Gastrocnemius medialis (tissue), 4 donors: ENCODE measurements at regions not wholly inside any gene's neighbourhood (a gene's known extent, or its start where the extent isn't known, plus 50 kb on each side); places are given as distances from the start of the nearest gene placed in this dataset.
"Not testable (repeated sequence)": the region's sequence is repeated elsewhere in the genome, so short reads cannot be mapped to it uniquely, and the experiment has no call there.

Experiments
- ATAC-seq, 2 donors: fragments of 150-250 bp; one replicate each; pipeline ENCODE4 v1.9.1; 2016
- DNase-seq, 2 donors: peaks; one replicate each; pipeline ENCODE4 v3.0.0-alpha.2; 2019
- H3K27ac ChIP-seq, 4 donors: fragments of 200-600 bp; sonication (generic); 1 replicate in 1 of 4; 2 replicates in 3 of 4; pipeline ENCODE4 v1.5.1; 2016 to 2018; ENCODE audit warnings: mild to moderate bottlenecking in 2 of 4, moderate library complexity in 1 of 4
- H3K27me3 ChIP-seq, 3 donors: fragments of 200-600 bp; sonication (generic) in 2 of 3; 1 replicate in 1 of 3; 2 replicates in 2 of 3; pipeline versions ENCODE4 v1.5.1 to v1.6.0; 2016 to 2019; ENCODE audit warnings: mild to moderate bottlenecking in 1 of 3, moderate library complexity in 1 of 3
- H3K36me3 ChIP-seq, 2 donors: fragments of 200-600 bp; sonication (generic) in 1 of 2; one replicate each; pipeline ENCODE4 v1.5.1; 2017 to 2018
- H3K4me1 ChIP-seq, 2 donors: fragments of 200-600 bp; sonication (generic) in 1 of 2; one replicate each; pipeline ENCODE4 v1.5.1; 2016 to 2017; ENCODE audit warnings: mild to moderate bottlenecking in 2 of 2
- H3K4me3 ChIP-seq, 4 donors: fragments of 200-600 bp; sonication (generic) in 3 of 4; 1 replicate in 1 of 4; 2 replicates in 3 of 4; pipeline ENCODE4 v1.5.1; 2016 to 2019; ENCODE audit warnings: mild to moderate bottlenecking in 2 of 4
- H3K9me3 ChIP-seq, 3 donors: fragments of 200-600 bp; sonication (generic) in 2 of 3; 1 replicate in 1 of 3; 2 replicates in 2 of 3; pipeline ENCODE4 v1.5.1; 2016 to 2019
- POLR2A ChIP-seq, 2 donors: fragments of 450-650 bp; IDR thresholded peaks; one replicate each; pipeline ENCODE4 v1.6.1; 2017; ENCODE audit warnings: antibody characterized with exemption in 2 of 2, mild to moderate bottlenecking in 2 of 2, moderate library complexity in 2 of 2
- in situ Hi-C, 4 donors: fragments of 200-750 bp; cut with MboI; loops; one replicate each; pipeline versions ENCODE4 v1.15.0 to v1.8.0; 2017; ENCODE audit warnings: low sequenced_read_pairs in 4 of 4
- intact Hi-C: fragments of 100-400 bp; cut with DNase I; formaldehyde crosslinking; loops from one replicate; pipeline ENCODE4 v1.15.1; 2023; ENCODE audit warnings: low total_unique reads
- TF ChIP-seq, protein P1 (sequence below), 5 experiments: fragments of 450-650 bp in 3 of 5; fragments of 200-600 bp in 2 of 5; sonication (generic) in 2 of 5; IDR thresholded peaks in 4 of 5; conservative IDR thresholded peaks in 1 of 5; 1 replicate in 4 of 5; 2 replicates in 1 of 5; pipeline ENCODE4 v1.5.1; 2016 to 2019; ENCODE audit warnings: antibody characterized with exemption in 5 of 5, mild to moderate bottlenecking in 3 of 5, moderate library complexity in 3 of 5

DNA sequence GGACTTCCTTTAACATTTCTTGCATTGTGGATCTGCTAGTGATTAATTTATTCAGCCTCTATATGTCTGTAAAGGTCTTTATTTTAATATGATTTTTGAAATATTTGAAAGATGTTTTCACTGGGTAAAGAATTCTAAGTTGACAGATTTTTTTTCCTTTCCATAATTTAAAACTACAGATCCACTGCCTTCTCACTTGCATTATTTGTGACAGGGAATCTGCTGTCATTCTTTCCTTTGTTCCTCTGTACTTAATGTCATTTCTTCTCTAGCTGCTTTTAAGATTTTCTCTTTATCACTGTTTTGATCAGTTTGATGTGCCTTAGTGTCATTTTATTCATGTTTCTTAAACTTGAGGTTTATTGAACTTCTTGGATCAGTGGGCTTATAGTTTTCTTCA lies 159.9 kb downstream of the CYB561 start:
- H3K27ac ChIP-seq: no peak overlapping the region
- TF ChIP-seq, protein P1, sequence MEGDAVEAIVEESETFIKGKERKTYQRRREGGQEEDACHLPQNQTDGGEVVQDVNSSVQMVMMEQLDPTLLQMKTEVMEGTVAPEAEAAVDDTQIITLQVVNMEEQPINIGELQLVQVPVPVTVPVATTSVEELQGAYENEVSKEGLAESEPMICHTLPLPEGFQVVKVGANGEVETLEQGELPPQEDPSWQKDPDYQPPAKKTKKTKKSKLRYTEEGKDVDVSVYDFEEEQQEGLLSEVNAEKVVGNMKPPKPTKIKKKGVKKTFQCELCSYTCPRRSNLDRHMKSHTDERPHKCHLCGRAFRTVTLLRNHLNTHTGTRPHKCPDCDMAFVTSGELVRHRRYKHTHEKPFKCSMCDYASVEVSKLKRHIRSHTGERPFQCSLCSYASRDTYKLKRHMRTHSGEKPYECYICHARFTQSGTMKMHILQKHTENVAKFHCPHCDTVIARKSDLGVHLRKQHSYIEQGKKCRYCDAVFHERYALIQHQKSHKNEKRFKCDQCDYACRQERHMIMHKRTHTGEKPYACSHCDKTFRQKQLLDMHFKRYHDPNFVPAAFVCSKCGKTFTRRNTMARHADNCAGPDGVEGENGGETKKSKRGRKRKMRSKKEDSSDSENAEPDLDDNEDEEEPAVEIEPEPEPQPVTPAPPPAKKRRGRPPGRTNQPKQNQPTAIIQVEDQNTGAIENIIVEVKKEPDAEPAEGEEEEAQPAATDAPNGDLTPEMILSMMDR (IDR thresholded peaks at IDR 0.05 in 4 of 5, conservative IDR thresholded peaks at IDR 0.05 in 1 of 5): no peak
- no peak for TF ChIP-seq POLR2A (IDR thresholded peaks at IDR 0.05)
- ATAC-seq: no peak
- H3K9me3 ChIP-seq: peaks cover 0 to 8% (median 0%) of the 10 kb centered on the region in 3 donors
- no peaks in the 10 kb centered on the region for H3K4me1 ChIP-seq
- intact Hi-C loops (no loop called here), in situ Hi-C loops (loop anchor here in 1 of 4 donors (25.0 kb wide), 1 partner anchor 101 kb away; no protein-coding TSS in a partner anchor)
- H3K4me3 ChIP-seq: no peak overlapping the region
- DNase-seq: no peak
- no peaks in the 10 kb centered on the region for H3K36me3 ChIP-seq
- no peaks in the 10 kb centered on the region for H3K27me3 ChIP-seq

DNA sequence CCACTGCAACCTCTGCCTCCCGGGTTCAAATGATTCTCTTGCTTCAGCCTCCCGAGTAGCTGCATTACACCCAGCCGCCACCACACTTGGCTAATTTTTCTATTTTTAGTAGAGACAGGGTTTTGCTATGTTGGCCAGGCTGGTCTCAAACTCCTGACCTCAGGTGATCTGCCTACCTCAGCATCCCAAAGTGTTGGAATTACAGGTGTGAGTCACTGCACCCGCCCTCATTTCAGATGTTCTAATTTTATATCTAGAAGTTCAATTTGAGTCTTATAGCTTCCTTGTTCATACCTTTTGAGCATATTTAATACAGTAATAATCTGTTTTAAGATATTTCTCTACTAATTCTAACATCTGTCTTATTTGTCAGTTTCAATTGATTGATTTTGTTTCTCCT lies 159.1 kb downstream of the CYB561 start:
- H3K4me1 ChIP-seq, DNase-seq, H3K27me3 ChIP-seq, H3K36me3 ChIP-seq, H3K9me3 ChIP-seq, intact Hi-C loops, H3K27ac ChIP-seq, H3K4me3 ChIP-seq, ATAC-seq: not testable (repeated sequence)
- in situ Hi-C loops: loop anchor here in 1 of 4 donors (25.0 kb wide), 1 partner anchor 100 kb away; no protein-coding TSS in a partner anchor

DNA sequence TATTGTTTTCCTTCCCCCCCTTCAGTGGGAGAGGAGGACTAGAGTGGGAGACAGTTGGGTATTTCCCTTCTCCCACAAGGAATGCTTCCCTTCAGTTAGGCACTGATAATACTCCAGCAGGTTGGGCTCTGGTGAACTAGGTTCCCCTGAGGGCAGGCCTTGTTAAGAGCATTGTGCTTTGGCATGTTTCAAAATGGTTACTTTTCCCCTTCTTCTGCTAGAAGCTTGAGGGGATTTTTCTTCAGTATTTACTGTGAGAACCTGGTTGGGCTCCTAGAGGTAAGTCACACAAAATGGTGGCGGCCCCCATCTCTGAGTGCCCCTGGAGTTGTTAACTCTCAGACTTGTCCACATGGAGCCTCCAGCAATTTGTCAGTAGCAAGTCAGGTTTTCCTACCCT lies 156.2 kb downstream of the CYB561 start:
- ATAC-seq: no peak
- Histone ChIP-seq H3K36me3 (no peaks in the 10 kb centered on the region), H3K4me3 (no peak overlapping the region), H3K9me3 (no peaks in the 10 kb centered on the region), H3K27ac (no peak overlapping the region), H3K4me1 (no peaks in the 10 kb centered on the region), H3K27me3 (no peaks in the 10 kb centered on the region)
- in situ Hi-C loops: loop anchor here in 1 of 4 donors (25.0 kb wide), 1 partner anchor 97 kb away; no protein-coding TSS in a partner anchor
- TF ChIP-seq, protein P1 (IDR thresholded peaks at IDR 0.05 in 4 of 5, conservative IDR thresholded peaks at IDR 0.05 in 1 of 5): no peak
- no peak for TF ChIP-seq POLR2A (IDR thresholded peaks at IDR 0.05)
- no peak for DNase-seq
- intact Hi-C loops: no loop called here

DNA sequence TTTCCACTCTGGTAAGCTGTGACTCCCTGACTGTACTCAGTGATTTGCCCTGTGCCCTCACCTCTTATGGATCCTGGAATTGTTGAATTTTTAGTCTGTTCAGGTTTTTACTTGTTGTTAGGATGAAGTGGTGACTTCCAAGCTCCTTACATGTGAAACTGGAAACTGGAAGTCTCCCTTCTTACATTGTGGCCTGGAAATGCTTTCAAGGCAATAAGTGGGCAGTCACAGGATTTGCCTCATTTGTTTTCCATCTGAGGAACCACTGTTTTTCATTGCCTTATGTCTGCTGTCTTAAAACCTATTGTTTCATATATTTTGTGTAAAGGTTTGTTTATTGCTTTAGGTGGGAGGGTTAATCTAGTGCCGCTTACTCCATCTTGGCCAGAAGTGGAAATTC lies 155.8 kb downstream of the CYB561 start:
- ATAC-seq (no peak), DNase-seq (no peak)
- in situ Hi-C loops (loop anchor here in 1 of 4 donors (25.0 kb wide), 1 partner anchor 97 kb away; no protein-coding TSS in a partner anchor), intact Hi-C loops (no loop called here)
- TF ChIP-seq, protein P1 (IDR thresholded peaks at IDR 0.05 in 4 of 5, conservative IDR thresholded peaks at IDR 0.05 in 1 of 5): no peak
- TF ChIP-seq POLR2A (IDR thresholded peaks at IDR 0.05): no peak
- Histone ChIP-seq H3K36me3 (no peaks in the 10 kb centered on the region), H3K27ac (no peak overlapping the region), H3K27me3 (no peaks in the 10 kb centered on the region), H3K4me3 (no peak overlapping the region), H3K9me3 (no peaks in the 10 kb centered on the region), H3K4me1 (no peaks in the 10 kb centered on the region)

DNA sequence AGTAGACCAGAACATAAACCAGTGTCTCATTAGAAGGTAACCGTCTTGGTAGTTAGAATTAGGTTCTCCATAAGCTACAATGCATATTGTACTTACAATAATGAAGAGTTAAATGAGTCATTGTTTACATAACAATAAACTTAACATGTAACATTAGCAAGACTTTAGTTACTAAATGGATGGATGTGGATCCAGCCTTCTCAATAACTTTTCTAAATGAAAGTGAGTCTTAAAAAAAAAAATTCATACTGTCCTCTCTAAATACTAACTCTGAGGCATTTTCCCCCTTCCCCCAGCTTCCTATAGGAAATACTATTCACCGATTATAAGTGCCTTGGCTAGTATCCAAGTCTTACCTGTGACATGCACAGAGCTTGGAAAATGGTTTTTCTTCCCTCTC lies 155.3 kb downstream of the CYB561 start:
- Histone ChIP-seq H3K9me3 (no peaks in the 10 kb centered on the region), H3K27me3 (no peaks in the 10 kb centered on the region), H3K27ac (no peak overlapping the region), H3K4me1 (no peaks in the 10 kb centered on the region), H3K4me3 (no peak overlapping the region), H3K36me3 (no peaks in the 10 kb centered on the region)
- in situ Hi-C loops (loop anchor here in 1 of 4 donors (25.0 kb wide), 1 partner anchor 97 kb away; no protein-coding TSS in a partner anchor), intact Hi-C loops (no loop called here)
- no peak for TF ChIP-seq POLR2A (IDR thresholded peaks at IDR 0.05)
- TF ChIP-seq, protein P1 (IDR thresholded peaks at IDR 0.05 in 4 of 5, conservative IDR thresholded peaks at IDR 0.05 in 1 of 5): no peak
- DNase-seq (no peak), ATAC-seq (no peak)
